Activated CD8-positive, alpha-beta memory T cell treated with anti-CD3 and anti-CD28 coated beads, Interleukin-2, amount 50 U/mL, for 48 hours (primary cell): ENCODE measurements at regions not wholly inside any gene's neighbourhood (a gene's known extent, or its start where the extent isn't known, plus 50 kb on each side); places are given as distances from the start of the nearest gene placed in this dataset.

Experiments
- DNase-seq: peaks from one replicate; pipeline ENCODE4 v3.0.0-alpha.2; 2020

DNA sequence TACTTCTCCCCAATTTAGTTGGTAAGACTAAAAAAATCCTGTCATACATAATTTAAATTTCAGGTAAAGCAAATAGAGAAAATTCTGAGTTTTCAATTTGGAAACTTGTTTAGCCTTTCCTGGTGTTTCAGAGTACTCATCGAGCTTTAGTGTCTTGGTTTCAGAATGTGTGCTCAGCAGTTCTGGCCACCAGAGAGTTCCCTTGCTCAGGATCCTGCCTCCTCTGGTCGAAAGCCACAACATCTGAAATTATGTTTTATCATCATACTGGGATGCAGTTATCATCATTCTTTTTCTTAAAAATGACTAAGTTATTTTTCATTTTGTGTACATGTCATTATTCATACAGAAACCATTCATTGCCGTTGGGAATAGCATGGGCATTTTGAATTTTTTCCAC lies 263.2 kb upstream of the SPRY2 start:
- DNase-seq = no peak

DNA sequence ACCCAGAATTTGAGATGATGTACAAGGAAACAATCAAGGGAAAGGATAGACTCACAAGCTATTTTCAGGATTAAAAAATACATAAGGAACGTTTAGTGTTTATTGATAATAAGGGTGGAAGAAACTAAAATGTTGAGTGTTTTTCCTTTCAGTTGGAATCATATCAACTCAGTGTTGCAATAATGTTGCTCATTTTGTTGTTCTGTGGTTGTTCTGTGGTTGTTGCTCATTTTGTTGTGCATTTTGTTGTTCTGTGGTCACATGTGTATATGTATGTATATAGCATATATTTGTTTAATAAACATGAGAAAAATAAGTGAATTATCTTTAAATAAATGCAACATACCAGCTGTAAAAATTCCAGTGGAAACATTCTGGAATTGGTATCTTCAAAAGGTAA lies 262.4 kb upstream of the SPRY2 start:
- no peak for DNase-seq

DNA sequence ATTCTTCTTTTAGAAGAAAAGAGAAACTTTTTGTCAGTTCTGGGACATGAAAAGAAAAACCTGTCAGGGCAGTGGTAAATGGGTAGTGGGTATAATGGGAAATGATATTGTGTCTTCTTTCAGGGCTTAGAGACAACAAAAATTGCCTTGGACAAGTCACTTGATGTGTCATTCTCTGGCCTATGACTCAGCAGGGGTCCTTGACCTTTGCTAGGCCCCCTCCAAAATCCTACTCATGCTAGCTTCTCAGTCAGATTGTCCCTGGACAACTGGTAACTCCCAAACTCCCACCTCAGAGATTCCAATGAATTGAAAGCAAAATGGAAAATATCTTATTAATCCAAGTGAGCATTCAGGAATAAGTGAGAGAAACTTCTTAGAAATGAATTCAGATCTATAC lies 258.8 kb upstream of the SPRY2 start:
- DNase-seq = no peak

DNA sequence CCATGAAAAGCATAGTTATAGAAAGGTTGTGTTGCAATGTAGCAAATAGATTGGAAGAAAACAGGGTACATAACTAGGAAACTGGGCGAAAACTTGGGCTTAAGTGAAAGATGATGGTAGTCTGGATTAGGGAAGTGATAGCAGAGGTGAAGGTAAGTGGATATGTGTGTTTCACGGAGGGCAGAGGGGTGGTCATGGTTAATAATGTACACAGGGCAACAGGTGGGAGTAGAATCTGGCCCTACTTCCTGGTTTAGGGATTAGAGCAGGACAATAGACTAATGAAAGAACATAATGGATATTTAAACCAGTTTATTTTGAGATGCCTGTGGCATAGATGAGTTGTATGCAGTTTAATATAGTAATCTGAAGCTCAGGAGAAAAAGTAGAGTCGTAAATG lies 257.3 kb upstream of the SPRY2 start:
- DNase-seq = no peak

DNA sequence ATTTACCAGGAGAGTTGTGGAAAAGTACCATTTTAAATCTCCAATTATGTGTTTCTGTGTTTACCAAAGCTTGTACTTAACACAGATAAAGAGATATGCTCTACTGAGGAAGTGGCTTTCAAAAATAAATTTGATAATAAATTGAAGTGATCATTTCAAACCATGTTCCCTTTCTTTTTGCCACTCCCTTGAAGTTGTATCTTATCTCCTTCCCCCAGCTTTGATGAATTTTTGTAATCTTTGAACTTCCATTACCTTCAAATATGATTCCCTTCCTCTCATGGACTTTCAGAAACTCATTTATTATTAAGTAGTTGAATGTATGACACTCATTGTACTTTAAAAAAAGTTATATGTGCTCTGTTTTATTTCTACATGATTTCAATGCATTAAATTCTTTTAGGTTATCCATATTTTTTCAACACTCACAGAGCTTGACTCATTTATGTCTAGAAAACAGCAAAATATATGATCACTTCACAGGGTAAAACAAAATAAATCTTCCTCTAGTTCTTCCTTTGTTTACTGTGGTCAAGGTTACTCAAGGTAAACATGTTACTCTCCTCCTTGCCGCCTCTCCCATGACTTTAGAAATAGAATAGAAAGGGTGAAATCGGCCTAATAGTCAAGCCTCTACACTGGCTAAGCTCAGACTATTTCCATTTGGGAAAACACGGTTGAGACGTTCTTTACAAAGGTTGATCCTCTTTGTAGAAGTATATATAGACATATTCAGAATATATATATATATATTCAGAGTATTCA lies 251.2 kb upstream of the SPRY2 start:
- no peak for DNase-seq

DNA sequence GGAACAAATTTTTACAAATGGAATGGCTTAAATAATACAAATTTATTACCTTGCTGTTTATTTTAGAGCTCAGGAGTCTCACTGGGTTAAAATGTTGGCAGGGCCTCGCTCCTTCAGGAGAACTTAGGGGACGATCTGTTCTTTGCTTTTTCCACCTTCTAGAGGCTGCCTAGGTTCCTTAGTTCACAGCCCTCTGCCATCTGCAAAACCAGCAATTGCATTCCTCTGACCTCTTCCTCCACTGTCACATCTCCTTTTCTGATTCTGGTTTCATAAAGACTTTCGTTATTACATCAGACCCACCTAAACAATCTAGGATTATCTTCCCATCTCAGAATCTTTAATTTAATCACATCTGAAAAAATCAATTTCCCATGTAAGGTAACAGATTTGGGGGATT lies 249.6 kb upstream of the SPRY2 start:
- DNase-seq = no peak

DNA sequence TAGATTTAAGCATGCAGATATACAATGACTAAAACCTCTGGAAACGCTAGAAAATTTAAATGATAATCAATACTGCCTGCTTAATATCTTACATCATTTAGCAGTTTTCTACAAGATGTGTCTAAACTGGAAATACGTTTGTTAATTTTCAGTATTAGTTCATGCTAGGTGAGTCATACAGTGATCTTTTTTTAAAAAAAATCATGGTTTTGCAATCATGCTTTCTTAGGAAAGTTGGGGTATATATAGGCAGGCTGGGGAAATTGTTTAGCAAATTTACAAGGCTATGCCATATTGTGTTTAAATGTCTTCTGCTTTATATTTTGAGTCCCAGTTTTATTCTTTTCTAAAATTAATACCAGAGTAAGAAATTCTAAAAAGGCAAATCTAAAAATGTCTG lies 245.4 kb upstream of the SPRY2 start:
- no peak for DNase-seq

DNA sequence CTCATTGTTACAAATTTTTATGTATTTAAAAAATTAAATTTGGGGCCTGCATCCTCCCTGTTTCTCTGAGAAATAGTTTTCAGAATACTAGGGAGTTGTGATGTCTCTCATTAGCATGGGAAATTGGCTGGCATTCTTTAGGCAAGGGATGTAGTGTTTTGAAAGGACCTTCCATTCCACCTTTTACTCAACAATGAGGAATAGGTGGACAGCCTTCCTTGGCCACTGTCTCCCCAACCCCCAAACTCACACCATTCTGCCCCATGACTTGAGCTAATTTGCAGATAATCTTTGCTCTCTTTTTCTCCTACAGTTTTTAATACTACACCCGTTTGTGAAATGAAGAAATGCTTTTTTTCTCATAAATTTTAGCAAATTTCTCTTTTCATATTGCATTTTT lies 244.6 kb upstream of the SPRY2 start:
- no peak for DNase-seq

DNA sequence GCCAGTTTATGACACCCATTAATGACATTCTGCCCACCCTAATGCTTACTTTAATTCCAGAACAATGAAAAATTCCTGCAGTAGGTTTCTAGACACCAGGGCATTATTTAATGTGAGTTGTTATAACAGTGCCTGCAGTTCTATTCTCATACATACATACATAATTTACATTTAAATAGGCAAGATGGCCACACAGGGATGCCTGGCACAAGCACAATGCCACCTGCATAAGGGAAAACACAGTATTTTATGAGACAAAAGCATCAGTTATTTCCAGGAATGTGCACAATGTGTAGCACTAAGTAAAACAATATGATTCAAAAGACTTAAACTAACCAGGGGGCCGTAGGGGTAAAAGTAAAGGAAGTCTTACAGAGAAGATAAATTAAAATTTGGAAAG lies 243.9 kb upstream of the SPRY2 start:
- DNase-seq = no peak

DNA sequence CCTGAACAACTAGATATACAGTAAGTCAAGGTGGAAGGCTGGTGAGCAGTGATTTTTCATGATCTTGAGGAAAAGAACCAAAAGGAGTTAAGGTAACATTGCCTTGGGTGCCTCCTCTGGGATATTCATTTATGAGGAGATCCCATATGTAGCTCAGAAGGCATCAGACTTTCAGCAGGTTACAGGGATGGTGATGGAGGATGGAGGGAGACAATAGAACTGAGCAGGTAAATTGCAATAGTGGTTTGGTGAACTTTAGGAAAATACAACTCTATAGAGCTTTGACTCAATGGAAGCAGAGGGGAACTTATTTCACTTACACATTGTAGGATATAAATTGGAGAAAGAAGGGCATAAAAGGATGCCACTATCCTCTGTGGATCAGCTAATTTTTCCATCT lies 243.4 kb upstream of the SPRY2 start:
- DNase-seq = no peak

DNA sequence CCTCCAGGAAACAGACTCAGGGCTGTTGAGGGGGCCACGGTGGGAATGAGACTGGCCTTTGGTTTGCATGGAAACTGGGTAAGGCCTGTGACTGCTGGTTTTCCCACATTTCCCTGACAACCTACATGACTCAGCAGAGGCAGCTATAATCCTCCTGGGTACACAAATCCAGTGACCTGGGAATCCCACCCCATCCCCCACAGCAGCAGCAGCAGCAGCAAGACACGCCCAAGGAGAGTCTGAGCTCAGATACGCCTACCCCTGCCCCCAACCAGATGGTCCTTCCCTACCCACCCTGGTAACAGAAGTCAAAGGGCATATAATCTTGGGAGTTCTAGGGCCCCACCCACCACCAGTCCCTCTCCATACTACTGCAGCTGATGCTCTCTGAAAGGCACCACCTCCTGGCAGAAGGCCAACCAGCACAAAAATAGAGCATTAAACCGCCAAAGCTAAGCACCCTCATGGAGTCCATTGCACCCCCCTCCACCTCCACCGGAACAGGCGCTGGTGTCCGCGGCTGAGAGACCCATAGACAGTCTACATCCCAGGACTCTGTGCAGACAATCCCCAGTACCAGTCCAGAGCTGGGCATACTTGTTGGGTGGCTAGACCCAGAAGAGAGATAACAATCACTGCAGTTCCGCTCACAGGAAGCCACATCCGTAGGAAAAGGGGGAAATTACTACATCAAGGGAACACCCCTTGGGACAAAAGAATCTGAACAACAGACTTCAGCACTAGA lies 237.2 kb upstream of the SPRY2 start:
- DNase-seq = no peak

DNA sequence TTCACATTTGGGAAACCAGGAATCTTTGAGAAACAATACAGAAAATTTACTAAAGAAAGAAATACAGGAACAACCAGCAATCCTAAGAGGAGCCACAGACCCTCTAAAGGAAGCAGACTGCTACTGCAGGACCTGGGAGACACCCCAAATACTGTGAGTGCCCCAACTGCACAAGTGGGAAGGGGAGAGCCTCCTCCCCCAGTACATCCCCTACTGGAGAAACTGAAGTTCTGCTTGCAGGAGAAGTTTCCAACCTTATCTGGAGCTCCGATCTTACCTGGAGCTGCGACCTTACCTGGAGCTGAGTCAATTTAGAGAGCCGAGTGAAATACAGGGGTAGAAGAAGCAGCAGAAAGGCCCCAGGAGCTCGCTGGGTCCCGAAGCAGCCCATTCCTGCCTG lies 236.4 kb upstream of the SPRY2 start:
- DNase-seq = no peak

DNA sequence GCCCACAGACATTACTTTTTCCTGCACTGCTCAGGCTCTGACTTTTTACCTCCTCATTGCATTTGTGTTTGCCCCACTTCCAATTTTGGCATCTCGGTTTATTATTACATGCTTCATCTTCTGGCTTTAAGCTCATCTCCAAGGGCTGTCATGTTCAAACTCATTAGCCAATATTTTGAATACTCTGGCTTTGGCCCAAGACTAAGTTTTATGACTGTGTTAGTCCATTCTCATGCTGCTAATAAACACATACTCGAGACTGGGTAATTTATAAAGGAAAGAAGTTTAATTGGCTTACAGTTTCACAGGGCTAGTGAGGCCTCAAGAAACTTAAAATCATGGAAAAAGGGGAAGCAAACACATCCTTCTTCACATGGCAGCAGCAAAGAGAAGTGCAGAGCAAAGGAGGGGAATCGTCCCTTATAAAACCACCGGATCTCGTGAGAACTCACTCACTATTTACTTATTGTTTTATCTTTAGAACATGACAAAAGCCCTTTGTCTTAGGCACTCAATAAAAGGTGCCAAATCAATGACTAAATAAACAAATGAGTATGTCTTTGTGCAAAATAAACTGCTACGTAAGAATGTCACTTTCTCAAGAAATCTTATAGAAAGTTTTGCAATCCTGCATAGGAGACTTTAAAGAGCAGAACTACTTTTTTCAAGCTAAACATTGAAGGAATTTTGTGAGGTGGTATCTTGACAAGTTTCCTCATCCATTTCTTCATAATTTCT lies 233.4 kb upstream of the SPRY2 start:
- DNase-seq = no peak

DNA sequence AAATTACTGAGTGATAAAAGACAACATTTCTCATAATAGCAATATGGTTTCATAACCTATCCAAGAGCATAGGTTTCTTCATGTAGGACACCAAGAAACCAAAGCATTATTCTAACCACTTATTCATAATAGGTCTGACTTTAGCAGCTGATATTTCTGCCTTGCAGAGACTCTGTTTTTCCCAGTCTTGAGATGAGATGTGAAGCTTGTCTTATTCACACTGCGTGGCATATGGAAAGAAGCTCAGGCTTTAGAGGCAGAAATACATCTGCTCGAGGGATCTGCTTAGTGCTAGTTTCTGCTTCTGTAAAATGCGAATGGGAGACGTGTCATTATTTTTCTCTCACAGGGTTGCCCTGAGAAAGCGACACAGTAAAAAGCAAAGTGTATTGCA lies 232.0 kb upstream of the SPRY2 start:
- no peak for DNase-seq

DNA sequence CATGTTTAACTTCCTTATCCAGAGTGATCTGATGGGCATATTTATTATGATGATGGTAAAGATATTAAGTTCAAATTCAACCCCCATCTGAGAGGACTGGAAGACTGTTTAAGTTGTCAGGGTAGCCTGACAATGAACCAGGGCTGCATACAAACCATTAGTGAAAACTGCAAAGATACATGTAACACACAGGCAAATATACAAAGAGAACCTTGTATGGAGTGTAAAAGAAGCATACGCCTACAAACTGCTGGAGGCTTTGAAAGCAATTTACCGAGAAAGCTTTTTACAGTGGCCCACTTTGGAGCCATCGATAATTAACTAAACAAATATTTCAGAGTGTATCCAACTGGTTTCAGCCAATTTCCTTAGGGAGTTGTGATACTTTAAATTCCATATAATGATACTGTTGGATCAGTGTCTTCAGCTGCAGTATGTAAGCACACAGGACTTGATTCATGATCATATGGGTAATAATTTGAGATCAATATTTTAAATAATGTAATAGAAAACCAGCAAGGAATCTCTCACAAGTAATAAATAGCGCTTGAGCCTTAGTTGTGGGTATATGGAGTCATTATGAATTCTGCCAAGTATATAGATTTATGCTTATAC lies 231.5 kb upstream of the SPRY2 start:
- no peak for DNase-seq

DNA sequence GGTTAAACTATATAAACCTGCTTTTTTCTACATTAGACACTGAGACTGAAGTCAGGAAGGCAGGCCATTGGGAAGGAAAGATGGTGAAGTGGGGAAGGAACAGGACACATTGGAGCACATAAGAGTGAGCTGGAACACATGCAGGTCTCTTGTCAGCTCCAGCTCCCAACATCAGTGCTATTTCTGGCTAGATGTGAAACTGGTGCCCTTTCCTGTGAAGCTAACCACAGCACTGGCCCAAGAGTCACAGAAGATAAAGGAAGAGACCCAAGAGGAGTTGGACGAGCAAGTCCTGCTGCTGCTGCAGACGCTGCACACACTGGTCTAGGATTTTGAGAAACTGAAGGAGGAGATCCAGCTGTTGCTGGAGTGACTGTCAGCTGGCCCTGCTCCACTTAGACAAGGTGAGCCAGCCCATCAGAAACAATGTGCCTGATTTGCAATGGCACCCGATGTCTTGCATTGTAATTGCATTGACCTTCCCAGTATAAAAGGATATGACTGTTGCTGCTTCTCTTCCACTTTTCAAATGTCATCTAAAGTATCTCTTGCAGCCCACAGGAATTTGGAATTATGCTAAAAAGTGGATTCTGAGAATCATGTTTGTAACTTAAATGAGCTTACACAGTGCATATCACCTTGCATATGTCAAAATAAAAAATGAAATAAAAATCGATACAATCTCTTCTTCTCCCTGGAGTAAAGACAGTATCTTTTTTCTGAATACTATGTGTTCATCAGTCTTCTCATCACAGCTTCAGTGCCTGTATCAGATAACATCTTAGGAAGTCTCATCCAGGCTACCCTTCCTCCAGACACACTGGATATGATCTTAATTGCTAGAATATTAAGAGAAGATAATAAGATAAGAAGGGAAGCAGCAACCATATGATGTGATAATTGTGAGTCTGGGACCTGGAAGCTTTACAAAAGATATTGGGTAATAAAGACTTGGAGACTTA lies 230.7 kb upstream of the SPRY2 start:
- no peak for DNase-seq

DNA sequence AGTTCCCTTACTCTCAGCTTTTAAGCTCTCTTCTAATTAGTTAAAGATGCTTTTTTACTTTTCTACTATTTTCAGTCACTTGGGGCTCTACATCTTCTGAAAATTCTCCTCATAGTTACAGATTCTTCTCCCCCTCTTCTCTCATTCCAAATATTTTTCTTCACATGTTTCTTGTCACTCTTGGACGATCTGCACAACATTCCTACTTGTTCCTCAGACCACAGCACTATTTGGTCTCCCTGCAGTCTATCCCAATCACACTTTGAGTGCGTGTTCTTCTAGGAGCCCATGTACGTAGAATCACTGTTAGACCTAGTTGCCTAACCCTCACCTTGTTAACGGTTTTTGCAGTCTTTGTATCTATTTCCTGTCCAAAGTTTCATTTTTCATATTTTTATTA lies 222.5 kb upstream of the SPRY2 start:
- DNase-seq = no peak

DNA sequence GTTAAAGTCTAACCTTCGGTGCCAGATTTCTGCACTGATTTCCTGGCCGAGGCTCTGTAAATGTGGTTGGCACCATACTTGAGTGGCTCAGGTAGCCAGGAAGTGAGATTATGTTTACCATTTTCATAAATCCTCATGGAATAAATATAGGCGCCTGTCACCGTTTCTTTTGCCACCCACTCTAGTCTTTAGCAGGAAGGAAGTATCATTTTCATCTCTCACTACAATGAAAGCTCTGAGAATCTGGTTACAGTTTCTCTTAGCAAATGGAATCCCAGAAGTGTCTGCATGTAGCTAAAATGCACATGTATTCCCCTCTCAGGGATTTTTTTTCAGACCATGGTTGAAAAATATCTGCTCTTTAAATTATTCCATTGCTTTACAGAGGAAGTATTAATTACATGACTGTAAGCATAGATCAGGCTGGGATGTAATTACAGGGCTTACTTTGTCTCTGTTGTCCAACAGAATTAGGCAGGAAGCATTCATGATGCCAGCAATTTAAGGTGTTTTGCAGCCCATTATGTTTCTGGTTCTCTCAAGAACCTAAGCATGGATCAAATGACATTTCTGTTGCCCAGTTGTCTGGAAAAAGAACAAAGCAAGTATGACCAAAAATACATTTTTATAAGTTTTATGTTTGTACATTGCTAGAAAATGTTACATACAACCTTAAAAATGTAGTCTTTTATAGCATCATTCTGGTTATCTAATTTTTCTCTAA lies 221.7 kb upstream of the SPRY2 start:
- DNase-seq = no peak

DNA sequence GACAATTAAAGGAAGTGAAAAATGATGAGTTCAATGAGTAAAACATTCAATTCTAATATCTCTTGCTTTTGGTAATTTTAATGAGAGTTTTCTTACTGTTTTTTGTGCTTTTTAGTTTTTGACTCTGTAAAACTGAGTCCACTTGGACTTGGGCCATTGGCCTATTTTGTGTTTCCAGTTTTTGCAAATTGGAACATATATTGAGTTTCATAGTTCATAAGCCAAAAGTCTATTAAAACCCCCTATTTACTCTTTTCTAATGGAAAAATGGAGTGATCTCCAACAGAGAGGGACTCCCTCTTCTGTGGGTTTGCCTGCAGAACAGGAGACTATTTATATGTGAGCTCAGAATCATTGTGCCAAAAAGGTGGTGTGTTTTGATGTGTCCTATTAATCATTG lies 219.7 kb upstream of the SPRY2 start:
- no peak for DNase-seq

DNA sequence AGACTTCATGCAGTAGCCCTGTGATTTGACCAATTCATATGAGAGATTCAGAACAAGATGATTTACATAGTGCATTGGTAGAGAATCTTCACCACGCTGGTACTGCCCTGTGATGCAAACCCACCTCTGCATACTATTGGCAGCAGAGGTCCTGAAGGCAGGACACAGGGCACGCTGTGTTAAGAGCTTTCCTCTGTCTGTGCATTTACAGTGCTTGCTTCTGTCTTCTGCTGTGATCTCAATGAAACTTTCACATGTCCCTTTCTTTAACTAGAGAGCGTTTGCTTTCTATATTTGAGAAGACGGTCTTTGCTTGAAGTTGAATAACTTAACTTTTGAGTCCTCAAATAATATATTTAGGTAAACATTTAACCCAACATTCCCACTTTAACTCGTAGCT lies 219.0 kb upstream of the SPRY2 start:
- no peak for DNase-seq

DNA sequence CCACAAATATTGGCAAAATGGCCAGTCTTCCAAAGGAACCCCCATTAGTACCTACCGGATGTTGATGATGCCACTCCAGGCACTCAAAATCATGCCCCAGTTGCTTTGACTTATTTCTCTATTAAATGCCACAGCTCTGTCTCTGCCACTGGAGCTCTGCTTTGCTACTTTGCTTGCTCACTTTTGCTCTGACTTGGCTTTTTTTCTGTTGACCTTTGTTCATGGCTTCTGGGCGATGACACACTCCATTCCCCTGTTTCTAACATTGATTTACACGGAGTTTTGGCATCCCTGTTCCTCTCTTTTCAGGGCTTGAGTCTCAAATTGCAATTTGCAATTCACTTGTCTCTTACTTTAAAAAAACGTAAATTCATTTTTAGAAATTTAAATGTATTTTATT lies 217.1 kb upstream of the SPRY2 start:
- no peak for DNase-seq
